A549 (cell line): ENCODE measurements at regions not wholly inside any gene's neighbourhood (a gene's known extent, or its start where the extent isn't known, plus 50 kb on each side); places are given as distances from the start of the nearest gene placed in this dataset.

Experiments
- ATAC-seq, 2 experiments: fragments of 200-7000 bp in 1 of 2; fragments of >200 bp in 1 of 2; cut with Nextera tagmentation in 1 of 2; cut with Tn5 transposase in 1 of 2; 3 replicates each; pipeline versions ENCODE4 v1.8.0 to v1.9.1; 2018 to 2020; ENCODE audit warnings: mild to moderate bottlenecking in 1 of 2, moderate library complexity in 1 of 2
- CTCF ChIA-PET: fragments of 300-600 bp; sonication (Branson Sonifier 250); formaldehyde crosslinking; extraction: SDS; loops from one replicate; lab custom pipeline; 2021; ENCODE audit warnings: antibody characterized with exemption, inconsistent platforms; lab: Yijun Ruan, JAX
- POLR2A ChIA-PET: fragments of 350-600 bp; formaldehyde crosslinking; extraction: SDS; loops from one replicate; lab custom pipeline; 2021; ENCODE audit warnings: antibody characterized with exemption, inconsistent platforms; lab: Yijun Ruan, JAX
- DNase-seq, 2 experiments: peaks; one replicate each; pipeline versions ENCODE4 v3.0.0 to v3.0.0-alpha.2; 2011 to 2016; ENCODE audit warnings: low read depth in 1 of 2, low spot score in 1 of 2
- FAIRE-seq: peaks from 2 replicates; lab custom pipeline; 2011; peaks lifted over from hg19 to GRCh38; lab: Jason Lieb, UNC
- H3K27ac ChIP-seq, 2 experiments: fragments of >200 bp; sonication (Bioruptor Twin); formaldehyde crosslinking; 3 replicates each; pipeline ENCODE4 v1.5.1; 2016 to 2017
- H3K4me1 ChIP-seq: fragments of >200 bp; sonication (Bioruptor Twin); formaldehyde crosslinking; 3 replicates; pipeline ENCODE4 v1.6.1; 2016
- H3K4me2 ChIP-seq: fragments of >200 bp; sonication (Bioruptor Twin); formaldehyde crosslinking; 3 replicates; pipeline ENCODE4 v1.6.1; 2016
- H3K4me3 ChIP-seq: fragments of >200 bp; sonication (Bioruptor Twin); formaldehyde crosslinking; 3 replicates; pipeline ENCODE4 v1.5.1; 2016
- H3K9me3 ChIP-seq: fragments of >200 bp; sonication (Bioruptor Twin); formaldehyde crosslinking; 3 replicates; pipeline ENCODE4 v1.6.1; 2016
- CBX2 ChIP-seq: fragments of 200-600 bp; sonication (generic); IDR thresholded peaks from 2 replicates; pipeline ENCODE4 v1.6.1; 2016; ENCODE audit warnings: low read depth, mild to moderate bottlenecking, borderline replicate concordance
- CBX8 ChIP-seq: fragments of 200-600 bp; sonication (generic); IDR thresholded peaks from 2 replicates; pipeline ENCODE4 v1.6.1; 2016
- CHD4 ChIP-seq: fragments of 200-600 bp; sonication (generic); IDR thresholded peaks from 2 replicates; pipeline ENCODE4 v1.6.1; 2016; ENCODE audit warnings: antibody characterized with exemption, mild to moderate bottlenecking, borderline replicate concordance
- EHMT2 ChIP-seq: fragments of 200-600 bp; sonication (generic); IDR thresholded peaks from 2 replicates; pipeline ENCODE4 v1.6.1; 2016; ENCODE audit warnings: antibody characterized with exemption, low read depth, mild to moderate bottlenecking, moderate library complexity
- ELK1 ChIP-seq: fragments of 150-350 bp; IDR thresholded peaks from 2 replicates; pipeline ENCODE4 v1.6.1; 2014; ENCODE audit warnings: low read depth, mild to moderate bottlenecking, low read length
- FOSL2 ChIP-seq, 2 experiments: fragments of 450-650 bp in 1 of 2; fragments of >200 bp in 1 of 2; sonication (Bioruptor Twin) in 1 of 2; formaldehyde crosslinking; IDR thresholded peaks; 2 replicates each; pipeline versions ENCODE4 v1.5.0 to v1.6.1; 2016 to 2020; ENCODE audit warnings: mild to moderate bottlenecking in 1 of 2, moderate library complexity in 1 of 2
- FOXS1 ChIP-seq: fragments of 250-450 bp; sonication (Bioruptor Pico); IDR thresholded peaks from 2 replicates; pipeline ENCODE4 v1.5.0; 2020; ENCODE audit warnings: mild to moderate bottlenecking, moderate library complexity
- HDAC2 ChIP-seq: fragments of 200-600 bp; sonication (generic); IDR thresholded peaks from 2 replicates; pipeline ENCODE4 v1.6.1; 2016
- HOXB5 ChIP-seq: fragments of 250-450 bp; sonication (Bioruptor Pico); IDR thresholded peaks from 2 replicates; pipeline ENCODE4 v1.5.0; 2020; ENCODE audit warnings: mild to moderate bottlenecking, moderate library complexity
- JUNB ChIP-seq: fragments of >200 bp; sonication (Bioruptor Twin); formaldehyde crosslinking; IDR thresholded peaks from 2 replicates; pipeline ENCODE4 v1.6.1; 2016
- KDM1A ChIP-seq: fragments of 200-600 bp; sonication (generic); IDR thresholded peaks from 2 replicates; pipeline ENCODE4 v1.6.1; 2016; ENCODE audit warnings: low read depth, mild to moderate bottlenecking
- NPAS2 ChIP-seq: fragments of 250-450 bp; sonication (Bioruptor Pico); IDR thresholded peaks from 2 replicates; pipeline ENCODE4 v1.8.0; 2022; ENCODE audit warnings: mild to moderate bottlenecking, moderate library complexity, borderline replicate concordance
- PBX3 ChIP-seq: IDR thresholded peaks from 2 replicates; pipeline ENCODE4 v1.6.1; 2012
- POLR2AphosphoS2 ChIP-seq: conservative IDR thresholded peaks from 2 replicates; pipeline ENCODE4 v1.6.1; 2012; ENCODE audit warnings: low read length, improper control_type of control experiment, inconsistent platforms
- RAD21 ChIP-seq, 2 experiments: fragments of >200 bp in 1 of 2; sonication (Bioruptor Twin) in 1 of 2; formaldehyde crosslinking in 1 of 2; IDR thresholded peaks in 1 of 2; conservative IDR thresholded peaks in 1 of 2; 2 replicates in 1 of 2; 3 replicates in 1 of 2; pipeline ENCODE4 v1.6.1; 2012 to 2018; ENCODE audit warnings: inconsistent platforms in 1 of 2
- RFX5 ChIP-seq: fragments of 450-650 bp; IDR thresholded peaks from 2 replicates; pipeline ENCODE4 v1.7.1; 2014; ENCODE audit warnings: antibody characterized with exemption, mild to moderate bottlenecking, moderate library complexity
- RNF2 ChIP-seq: fragments of 200-600 bp; sonication (generic); IDR thresholded peaks from 2 replicates; pipeline ENCODE4 v1.6.1; 2016; ENCODE audit warnings: low read depth, mild to moderate bottlenecking, antibody characterized with exemption, moderate library complexity, borderline replicate concordance
- TP53 ChIP-seq: fragments of 250-450 bp; sonication (Bioruptor Pico); IDR thresholded peaks from 2 replicates; pipeline ENCODE4 v1.5.0; 2021; ENCODE audit warnings: mild to moderate bottlenecking, moderate library complexity
- WGBS: methylation state at CpG from one replicate; pipeline ENCODE4 v1.1.6; 2017; ENCODE audit errors: missing lambda C conversion rate; 5-methylcytosine and 5-hydroxymethylcytosine counted together
- TF ChIP-seq, protein P1 (sequence below): fragments of 200-600 bp; sonication (generic); IDR thresholded peaks from 2 replicates; pipeline ENCODE4 v1.6.1; 2016; ENCODE audit warnings: antibody characterized with exemption, mild to moderate bottlenecking, moderate library complexity
- TF ChIP-seq, protein P2 (sequence below): fragments of 250-450 bp; sonication (Bioruptor Pico); IDR thresholded peaks from 2 replicates; pipeline ENCODE4 v1.5.0; 2020; ENCODE audit warnings: low read depth, mild to moderate bottlenecking, moderate library complexity
- TF ChIP-seq, protein P3 (sequence below): fragments of 250-450 bp; sonication (Bioruptor Pico); IDR thresholded peaks from 2 replicates; pipeline ENCODE4 v1.5.0; 2021; ENCODE audit warnings: mild to moderate bottlenecking, moderate library complexity, borderline replicate concordance

DNA sequence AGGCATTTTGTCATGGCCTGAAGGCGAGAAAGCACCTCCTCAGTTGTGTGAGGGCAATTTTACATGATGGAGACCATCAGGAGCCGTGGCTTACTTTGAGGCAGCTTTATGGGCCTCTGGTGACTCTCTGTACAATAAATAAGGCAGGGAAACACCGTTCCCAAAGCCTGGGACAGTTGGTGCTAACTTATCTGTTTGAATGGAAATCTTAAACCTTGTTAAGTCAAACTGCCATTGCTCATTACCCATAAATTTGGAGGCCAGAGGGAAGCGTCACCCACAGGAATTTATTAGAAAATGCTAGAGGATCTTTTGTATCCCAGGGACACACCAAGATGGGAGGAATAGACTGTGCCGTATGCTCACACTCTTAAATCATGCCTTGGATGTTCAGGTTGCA, 1156.9 kb downstream of the BRD1 start:
- no peak overlapping the region for H3K4me3 ChIP-seq
- no peak overlapping the region for H3K4me2 ChIP-seq
- ChIA-PET CTCF (no interaction called here), POLR2A (no interaction called here)
- no peak for ATAC-seq
- 62% methylated on average over 5 of the region's 5 CpGs for whole genome bisulfite sequencing
- DNase-seq, result no peak
- no peak overlapping the region for H3K27ac ChIP-seq
- H3K9me3 ChIP-seq, result no peaks in the 10 kb centered on the region
- H3K4me1 ChIP-seq, result no peaks in the 10 kb centered on the region
- FAIRE-seq, result no peak
- TF ChIP-seq, protein P1, sequence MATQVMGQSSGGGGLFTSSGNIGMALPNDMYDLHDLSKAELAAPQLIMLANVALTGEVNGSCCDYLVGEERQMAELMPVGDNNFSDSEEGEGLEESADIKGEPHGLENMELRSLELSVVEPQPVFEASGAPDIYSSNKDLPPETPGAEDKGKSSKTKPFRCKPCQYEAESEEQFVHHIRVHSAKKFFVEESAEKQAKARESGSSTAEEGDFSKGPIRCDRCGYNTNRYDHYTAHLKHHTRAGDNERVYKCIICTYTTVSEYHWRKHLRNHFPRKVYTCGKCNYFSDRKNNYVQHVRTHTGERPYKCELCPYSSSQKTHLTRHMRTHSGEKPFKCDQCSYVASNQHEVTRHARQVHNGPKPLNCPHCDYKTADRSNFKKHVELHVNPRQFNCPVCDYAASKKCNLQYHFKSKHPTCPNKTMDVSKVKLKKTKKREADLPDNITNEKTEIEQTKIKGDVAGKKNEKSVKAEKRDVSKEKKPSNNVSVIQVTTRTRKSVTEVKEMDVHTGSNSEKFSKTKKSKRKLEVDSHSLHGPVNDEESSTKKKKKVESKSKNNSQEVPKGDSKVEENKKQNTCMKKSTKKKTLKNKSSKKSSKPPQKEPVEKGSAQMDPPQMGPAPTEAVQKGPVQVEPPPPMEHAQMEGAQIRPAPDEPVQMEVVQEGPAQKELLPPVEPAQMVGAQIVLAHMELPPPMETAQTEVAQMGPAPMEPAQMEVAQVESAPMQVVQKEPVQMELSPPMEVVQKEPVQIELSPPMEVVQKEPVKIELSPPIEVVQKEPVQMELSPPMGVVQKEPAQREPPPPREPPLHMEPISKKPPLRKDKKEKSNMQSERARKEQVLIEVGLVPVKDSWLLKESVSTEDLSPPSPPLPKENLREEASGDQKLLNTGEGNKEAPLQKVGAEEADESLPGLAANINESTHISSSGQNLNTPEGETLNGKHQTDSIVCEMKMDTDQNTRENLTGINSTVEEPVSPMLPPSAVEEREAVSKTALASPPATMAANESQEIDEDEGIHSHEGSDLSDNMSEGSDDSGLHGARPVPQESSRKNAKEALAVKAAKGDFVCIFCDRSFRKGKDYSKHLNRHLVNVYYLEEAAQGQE, result no peak
- TF ChIP-seq JUNB, result no peak
- TF ChIP-seq HOXB5 (CRISPR knock-in tag), result no peak
- TF ChIP-seq, protein P2, sequence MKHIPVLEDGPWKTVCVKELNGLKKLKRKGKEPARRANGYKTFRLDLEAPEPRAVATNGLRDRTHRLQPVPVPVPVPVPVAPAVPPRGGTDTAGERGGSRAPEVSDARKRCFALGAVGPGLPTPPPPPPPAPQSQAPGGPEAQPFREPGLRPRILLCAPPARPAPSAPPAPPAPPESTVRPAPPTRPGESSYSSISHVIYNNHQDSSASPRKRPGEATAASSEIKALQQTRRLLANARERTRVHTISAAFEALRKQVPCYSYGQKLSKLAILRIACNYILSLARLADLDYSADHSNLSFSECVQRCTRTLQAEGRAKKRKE (CRISPR knock-in tag), result no peak
- TF ChIP-seq CBX8, result no peak
- TF ChIP-seq FOXS1 (CRISPR knock-in tag), result no peak
- TF ChIP-seq PBX3, result no peak
- no peak for TF ChIP-seq TP53 (CRISPR knock-in tag)
- TF ChIP-seq FOSL2 (IDR thresholded peaks at IDR 0.05), result no peak
- TF ChIP-seq FOSL2 (CRISPR knock-in tag; IDR thresholded peaks at IDR 0.05), result no peak
- no peak for TF ChIP-seq RNF2
- TF ChIP-seq, protein P3, sequence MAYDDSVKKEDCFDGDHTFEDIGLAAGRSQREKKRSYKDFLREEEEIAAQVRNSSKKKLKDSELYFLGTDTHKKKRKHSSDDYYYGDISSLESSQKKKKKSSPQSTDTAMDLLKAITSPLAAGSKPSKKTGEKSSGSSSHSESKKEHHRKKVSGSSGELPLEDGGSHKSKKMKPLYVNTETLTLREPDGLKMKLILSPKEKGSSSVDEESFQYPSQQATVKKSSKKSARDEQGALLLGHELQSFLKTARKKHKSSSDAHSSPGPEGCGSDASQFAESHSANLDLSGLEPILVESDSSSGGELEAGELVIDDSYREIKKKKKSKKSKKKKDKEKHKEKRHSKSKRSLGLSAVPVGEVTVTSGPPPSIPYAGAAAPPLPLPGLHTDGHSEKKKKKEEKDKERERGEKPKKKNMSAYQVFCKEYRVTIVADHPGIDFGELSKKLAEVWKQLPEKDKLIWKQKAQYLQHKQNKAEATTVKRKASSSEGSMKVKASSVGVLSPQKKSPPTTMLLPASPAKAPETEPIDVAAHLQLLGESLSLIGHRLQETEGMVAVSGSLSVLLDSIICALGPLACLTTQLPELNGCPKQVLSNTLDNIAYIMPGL (CRISPR knock-in tag), result no peak

GRCh38 chr22:48669986-48670716, 1157.5 kb downstream of the BRD1 start:
- TF ChIP-seq PBX3 (no peak), HDAC2 (no peak), CBX8 (no peak), NPAS2 (no peak), KDM1A (no peak), EHMT2 (no peak), CBX2 (no peak), RAD21 (conservative IDR thresholded peaks at IDR 0.05 in 1 of 2, IDR thresholded peaks at IDR 0.05 in 1 of 2) (no peak), CHD4 (no peak), POLR2AphosphoS2 (no peak), RFX5 (no peak), FOXS1 (CRISPR knock-in tag) (no peak), ELK1 (no peak)
- DNase-seq, result no peak
- POLR2A ChIA-PET, result no interaction called here
- no peak for ATAC-seq
- H3K9me3 ChIP-seq, result no peaks in the 10 kb centered on the region
- no peak overlapping the region for H3K4me3 ChIP-seq
- H3K4me1 ChIP-seq, result no peaks in the 10 kb centered on the region
- H3K27ac ChIP-seq, result no peak overlapping the region
- CTCF ChIA-PET, result no interaction called here
- 81% methylated on average over 18 of the region's 23 CpGs for whole genome bisulfite sequencing
- no peak overlapping the region for H3K4me2 ChIP-seq
- no peak for FAIRE-seq
